ENCODE measurements at regions not wholly inside any gene's neighbourhood (a gene's known extent, or its start where the extent isn't known, plus 50 kb on each side); places are given as distances from the start of the nearest gene placed in this dataset.
A peak's percentile ranks its signal among the peaks of the same experiment; 100 is the strongest.
"Not testable (repeated sequence)": the region's sequence is repeated elsewhere in the genome, so short reads cannot be mapped to it uniquely, and the experiment has no call there.

DNA sequence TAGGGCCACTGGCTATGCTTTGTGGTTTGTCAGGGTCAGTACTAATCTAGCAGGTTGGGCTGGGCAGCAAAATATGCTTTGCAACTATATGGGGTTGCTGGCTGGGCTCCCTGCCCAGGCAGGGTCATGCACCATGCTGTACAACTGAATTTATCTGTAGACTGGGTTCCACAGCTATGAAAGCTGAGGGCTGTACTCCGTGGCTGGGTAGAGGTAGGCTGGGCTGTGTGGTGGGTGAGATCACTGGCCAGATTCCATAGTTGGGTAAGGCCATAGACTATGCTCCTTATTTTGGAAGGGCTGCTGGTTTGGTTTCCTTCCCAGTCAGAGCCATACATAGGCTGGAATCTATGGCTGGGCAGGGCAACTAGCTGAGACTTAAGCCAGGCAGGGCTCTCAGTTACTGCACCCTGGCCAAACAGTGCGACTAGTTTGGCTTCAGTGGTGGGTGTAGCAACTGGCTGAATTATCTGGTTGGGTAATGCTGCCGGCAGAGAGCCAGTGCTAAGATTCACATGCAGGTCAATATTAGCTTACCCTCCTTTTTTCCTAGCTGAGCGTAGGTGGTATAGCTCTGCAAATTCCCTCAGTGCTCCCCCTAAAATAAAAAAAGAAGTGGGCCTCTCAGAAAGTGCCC lies 769.1 kb upstream of the CDH8 start:
- Mint-ChIP-seq H3K36me3 (no peaks in the 10 kb centered on the region), H3K27ac (no peak overlapping the region), H3K9me3 (peaks cover 0 to 6% of the 10 kb centered on the region in 2 donors), H3K27me3 (no peaks in the 10 kb centered on the region), H3K4me1 (no peaks in the 10 kb centered on the region), H3K4me3 (no peak overlapping the region)
- ATAC-seq (replicated peaks) = no peak
- no peak for DNase-seq

DNA sequence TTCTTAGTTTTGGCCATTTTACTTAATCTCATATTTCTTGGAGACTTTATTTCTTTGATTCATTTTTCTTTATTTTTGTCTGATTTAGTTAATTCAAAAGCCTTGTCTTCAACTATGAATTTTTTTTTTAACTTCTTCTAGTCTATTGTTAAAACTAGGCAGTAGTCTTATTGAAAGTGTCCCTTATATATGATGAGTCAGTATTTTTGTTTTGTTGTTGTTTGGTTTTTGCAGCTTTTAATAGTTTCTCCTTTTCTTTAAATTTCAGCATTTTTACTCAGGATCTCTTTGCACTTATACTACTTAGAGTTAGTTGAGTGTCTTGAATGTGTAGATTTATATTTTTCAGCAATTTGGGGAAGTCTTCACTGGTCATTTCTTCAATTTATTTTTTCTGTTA lies 758.5 kb upstream of the CDH8 start:
- no peak for DNase-seq
- H3K4me1 Mint-ChIP-seq = no peaks in the 10 kb centered on the region
- no peaks in the 10 kb centered on the region for H3K27me3 Mint-ChIP-seq
- no peaks in the 10 kb centered on the region for H3K36me3 Mint-ChIP-seq
- H3K4me3 Mint-ChIP-seq = no peak overlapping the region
- H3K27ac Mint-ChIP-seq = no peak overlapping the region
- peaks cover 13 to 20% of the 10 kb centered on the region in 2 donors for H3K9me3 Mint-ChIP-seq
- ATAC-seq (replicated peaks) = no peak

DNA sequence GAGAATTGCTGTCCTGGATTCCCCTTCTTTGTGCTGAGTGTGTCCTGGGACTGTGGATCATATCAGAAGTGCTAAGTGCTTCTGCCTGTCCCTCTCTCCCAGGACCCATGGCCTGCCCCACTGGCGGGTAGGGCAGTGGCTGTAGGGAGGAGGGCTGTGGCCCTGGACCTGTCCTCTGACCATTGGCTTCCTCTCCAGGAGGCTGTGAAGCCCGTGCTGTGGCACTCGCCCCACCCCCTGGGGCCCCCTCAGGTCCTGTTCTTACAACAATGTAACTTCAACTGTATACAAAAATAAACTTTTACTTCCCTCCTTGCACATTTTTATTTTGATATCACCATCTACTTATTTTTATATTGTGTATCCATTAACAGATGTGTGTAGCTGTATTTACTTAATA lies 743.8 kb upstream of the CDH8 start:
- H3K4me1 Mint-ChIP-seq; H3K36me3 Mint-ChIP-seq; H3K27ac Mint-ChIP-seq; H3K27me3 Mint-ChIP-seq; ATAC-seq (replicated peaks); DNase-seq; H3K4me3 Mint-ChIP-seq: not testable (repeated sequence)
- peaks cover 5 to 10% of the 10 kb centered on the region in 2 donors for H3K9me3 Mint-ChIP-seq

DNA sequence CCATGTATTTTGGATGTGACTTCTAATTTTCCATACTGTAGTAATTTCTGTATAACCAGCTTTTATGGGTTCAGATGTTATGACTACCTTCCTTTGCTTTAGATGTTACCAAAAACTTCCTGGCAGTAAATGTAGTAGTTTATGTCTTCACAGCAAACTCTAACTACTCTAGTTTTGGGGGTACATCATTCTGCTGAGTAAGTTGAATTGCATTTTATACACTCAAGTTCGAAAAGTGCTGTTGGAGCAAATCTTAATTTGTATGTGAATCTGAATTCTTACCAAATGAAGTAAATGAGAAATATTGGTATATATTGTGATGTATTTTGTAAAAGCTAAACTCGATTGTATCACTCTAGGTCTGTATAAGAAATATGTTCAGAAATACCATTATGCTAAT lies 728.3 kb upstream of the CDH8 start:
- H3K4me3 Mint-ChIP-seq = no peak overlapping the region
- peaks cover 0 to 2% of the 10 kb centered on the region in 2 donors for H3K9me3 Mint-ChIP-seq

DNA sequence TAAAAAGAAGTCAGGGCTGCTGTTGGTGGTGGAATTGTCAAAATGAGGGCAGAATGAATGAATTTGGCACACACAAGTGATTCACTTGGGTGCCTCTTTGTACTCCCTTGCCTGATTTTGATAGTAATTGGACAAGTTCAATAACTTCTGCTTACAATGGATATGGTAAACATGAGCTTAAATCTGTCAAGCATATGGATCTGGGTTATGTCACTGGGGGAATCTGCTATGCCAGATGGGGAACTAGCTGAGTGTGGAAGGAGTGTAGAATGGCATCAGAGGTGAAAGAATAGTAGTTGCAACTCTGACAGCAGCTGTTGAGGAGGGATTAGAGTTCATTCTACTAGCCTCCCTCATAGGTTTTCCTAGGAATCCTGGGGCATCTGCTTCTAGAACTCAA lies 724.2 kb upstream of the CDH8 start:
- Mint-ChIP-seq H3K9me3 (peaks cover 10% of the 10 kb centered on the region in 2 donors), H3K27me3 (no peaks in the 10 kb centered on the region), H3K4me1 (no peaks in the 10 kb centered on the region), H3K27ac (no peak overlapping the region), H3K4me3 (no peak overlapping the region), H3K36me3 (no peaks in the 10 kb centered on the region)
- DNase-seq = no peak
- no peak for ATAC-seq (replicated peaks)

More for the DNA sequence above, 728.3 kb upstream of the CDH8 start:
- DNase-seq = no peak
- ATAC-seq (replicated peaks) = no peak
- Mint-ChIP-seq H3K36me3 (no peaks in the 10 kb centered on the region), H3K27me3 (no peaks in the 10 kb centered on the region), H3K27ac (no peak overlapping the region), H3K4me1 (no peaks in the 10 kb centered on the region)

DNA sequence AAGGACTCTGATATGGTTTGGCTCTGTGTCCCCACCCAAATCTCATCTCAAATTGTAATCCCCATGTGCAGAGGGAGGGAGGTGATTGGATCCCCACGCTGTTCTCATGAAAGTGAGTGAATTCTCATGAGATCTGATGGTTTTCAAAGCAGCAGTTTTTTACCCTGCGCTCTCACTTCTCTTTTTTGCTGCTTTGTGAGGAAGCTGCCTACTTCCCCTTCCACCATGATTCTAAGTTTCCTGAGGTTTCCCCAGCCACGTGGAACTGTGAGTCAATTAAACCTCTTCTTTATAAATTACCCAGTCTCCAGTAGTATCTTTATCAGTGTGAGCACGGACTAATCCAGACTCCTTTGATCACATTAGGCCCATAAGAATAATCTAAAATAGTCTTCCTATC lies 719.7 kb upstream of the CDH8 start:
- peak in 1 of 2 donors; percentile 27 for ATAC-seq (replicated peaks)
- no peaks in the 10 kb centered on the region for H3K36me3 Mint-ChIP-seq
- DNase-seq = no peak
- no peaks in the 10 kb centered on the region for H3K4me1 Mint-ChIP-seq
- no peaks in the 10 kb centered on the region for H3K27me3 Mint-ChIP-seq
- H3K27ac Mint-ChIP-seq = peak overlapping the region; percentile 20
- no peak overlapping the region for H3K4me3 Mint-ChIP-seq
- peaks cover 11 to 13% of the 10 kb centered on the region in 2 donors for H3K9me3 Mint-ChIP-seq

DNA sequence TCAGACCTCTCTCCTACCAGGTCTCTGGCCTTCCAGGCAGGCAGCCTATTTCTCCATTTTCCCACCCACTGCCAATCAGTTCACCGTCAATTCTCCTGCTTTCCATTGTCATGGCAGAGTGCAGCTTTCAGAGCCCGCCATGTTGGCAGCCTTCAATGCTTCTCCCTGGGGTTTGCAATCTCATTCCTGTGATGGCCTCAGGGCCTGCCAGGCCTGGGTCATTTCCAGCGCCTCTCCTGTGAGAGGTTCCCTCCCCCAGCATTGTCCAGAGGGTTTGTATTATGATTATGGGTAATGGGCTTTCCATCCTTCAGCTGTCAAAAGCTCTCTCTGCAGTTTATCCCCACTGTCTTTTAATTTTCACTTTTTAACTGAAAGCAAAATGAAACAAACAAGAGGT lies 716.6 kb upstream of the CDH8 start:
- DNase-seq (no peak), ATAC-seq (replicated peaks) (no peak)
- no peaks in the 10 kb centered on the region for H3K36me3 Mint-ChIP-seq
- H3K27me3 Mint-ChIP-seq = no peaks in the 10 kb centered on the region
- H3K4me1 Mint-ChIP-seq = no peaks in the 10 kb centered on the region
- peaks cover 13 to 14% of the 10 kb centered on the region in 2 donors for H3K9me3 Mint-ChIP-seq
- H3K4me3 Mint-ChIP-seq = no peak overlapping the region
- H3K27ac Mint-ChIP-seq = no peak overlapping the region

DNA sequence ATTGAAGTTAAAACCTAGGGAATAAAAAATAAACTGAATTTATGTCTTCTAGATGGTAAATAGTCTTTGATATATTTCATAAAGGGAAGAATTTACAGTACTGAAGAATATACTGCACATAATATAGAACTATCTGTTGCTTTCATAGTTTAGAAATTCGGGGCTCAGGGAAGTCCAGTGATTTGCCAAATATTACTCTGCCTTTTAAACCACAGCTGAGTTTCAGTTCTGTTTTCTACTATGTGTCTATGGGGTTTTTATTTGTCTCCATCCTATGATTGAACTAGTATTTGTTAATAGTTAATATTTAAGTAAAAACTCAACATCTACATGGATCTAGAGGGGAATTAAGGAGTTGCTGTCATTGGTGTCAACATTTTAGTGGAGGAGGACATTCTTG lies 715.0 kb upstream of the CDH8 start:
- Mint-ChIP-seq H3K4me1 (no peaks in the 10 kb centered on the region), H3K27ac (no peak overlapping the region), H3K9me3 (peaks cover 11 to 14% of the 10 kb centered on the region in 2 donors), H3K27me3 (no peaks in the 10 kb centered on the region), H3K4me3 (no peak overlapping the region), H3K36me3 (no peaks in the 10 kb centered on the region)
- DNase-seq = no peak
- no peak for ATAC-seq (replicated peaks)

DNA sequence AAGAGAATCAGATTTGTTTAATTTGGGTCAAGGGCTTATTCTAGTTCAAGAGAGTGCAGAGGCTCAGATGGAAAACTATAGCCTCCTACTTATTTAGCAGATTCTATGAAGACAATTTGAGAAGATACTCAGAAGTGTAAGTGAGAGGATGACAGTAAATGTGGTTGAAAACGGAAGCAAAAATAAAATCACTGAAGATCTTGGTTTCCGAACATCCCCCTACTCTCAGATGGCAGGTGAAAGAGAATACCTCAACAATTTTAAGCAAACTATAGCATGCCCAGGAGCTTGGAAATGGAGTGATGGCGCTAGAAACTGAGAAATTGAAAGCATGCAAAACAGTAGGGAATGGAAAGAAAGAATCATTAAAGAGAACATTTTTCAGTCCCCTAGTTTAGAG lies 705.5 kb upstream of the CDH8 start:
- Mint-ChIP-seq H3K4me1 (no peaks in the 10 kb centered on the region), H3K4me3 (no peak overlapping the region), H3K27me3 (no peaks in the 10 kb centered on the region), H3K36me3 (no peaks in the 10 kb centered on the region), H3K9me3 (peaks cover 7% of the 10 kb centered on the region in 2 donors), H3K27ac (no peak overlapping the region)
- ATAC-seq (replicated peaks) = no peak
- no peak for DNase-seq

DNA sequence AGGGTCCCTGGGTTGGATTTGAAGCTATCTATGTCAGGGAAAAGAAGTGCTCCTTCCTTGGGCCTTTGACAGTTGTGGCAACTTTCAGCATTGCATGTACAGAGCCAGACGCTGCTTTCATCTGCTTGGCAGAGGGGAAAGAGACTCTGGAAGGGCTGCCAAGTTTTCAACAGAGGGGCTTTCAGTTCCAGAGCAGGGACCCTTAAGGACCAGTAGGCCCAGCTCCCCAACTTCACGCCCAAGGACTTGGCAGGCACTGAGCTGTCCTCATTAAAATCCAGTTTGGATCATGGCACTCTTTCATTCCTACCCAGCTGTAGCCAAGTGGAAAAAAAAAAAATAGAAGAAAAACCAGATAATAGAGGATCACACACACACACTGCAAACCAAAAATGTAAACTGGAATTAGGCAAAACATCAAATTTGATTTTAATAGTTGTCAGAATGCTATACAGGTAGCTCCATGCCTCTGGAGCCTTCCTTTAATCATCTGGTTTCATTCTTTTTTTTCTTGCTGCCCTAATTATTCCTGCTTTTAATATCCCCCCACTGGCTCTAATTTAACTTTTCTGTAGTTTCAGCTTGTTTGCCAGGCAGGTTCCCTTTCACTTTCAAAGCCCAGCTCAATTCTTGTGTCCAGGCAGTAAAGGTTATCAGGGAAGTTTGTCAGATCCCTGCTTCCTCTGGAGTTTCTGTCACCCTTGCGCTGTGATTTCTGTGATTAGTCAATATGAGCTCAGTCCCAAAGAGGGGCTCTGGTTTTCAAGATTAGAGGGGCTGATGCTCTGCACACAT lies 702.6 kb upstream of the CDH8 start:
- DNase-seq (no peak), ATAC-seq (replicated peaks) (no peak)
- H3K4me1 Mint-ChIP-seq = no peaks in the 10 kb centered on the region
- no peak overlapping the region for H3K4me3 Mint-ChIP-seq
- no peaks in the 10 kb centered on the region for H3K36me3 Mint-ChIP-seq
- H3K9me3 Mint-ChIP-seq = peaks cover 3 to 5% of the 10 kb centered on the region in 2 donors
- H3K27ac Mint-ChIP-seq = no peak overlapping the region
- H3K27me3 Mint-ChIP-seq = no peaks in the 10 kb centered on the region

DNA sequence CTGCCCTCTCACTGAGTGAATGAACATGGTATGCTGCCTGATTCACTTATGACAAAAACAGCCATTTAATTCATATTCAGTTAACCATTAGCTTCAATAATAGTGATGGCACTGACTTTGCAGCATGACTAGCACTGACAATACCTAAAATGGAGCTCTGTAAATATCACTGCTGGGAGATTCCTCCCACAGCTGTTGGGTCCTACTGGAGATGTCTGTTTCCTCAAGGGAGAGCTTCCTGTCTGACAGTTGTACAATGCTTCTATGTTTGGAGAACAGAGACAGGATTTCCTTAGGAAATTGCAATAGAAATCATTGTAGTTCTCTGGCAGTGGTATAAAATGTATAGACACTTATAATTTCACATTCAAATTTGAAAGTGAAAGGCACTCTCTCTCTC lies 695.9 kb upstream of the CDH8 start:
- no peak for ATAC-seq (replicated peaks)
- no peaks in the 10 kb centered on the region for H3K4me1 Mint-ChIP-seq
- H3K4me3 Mint-ChIP-seq = no peak overlapping the region

DNA sequence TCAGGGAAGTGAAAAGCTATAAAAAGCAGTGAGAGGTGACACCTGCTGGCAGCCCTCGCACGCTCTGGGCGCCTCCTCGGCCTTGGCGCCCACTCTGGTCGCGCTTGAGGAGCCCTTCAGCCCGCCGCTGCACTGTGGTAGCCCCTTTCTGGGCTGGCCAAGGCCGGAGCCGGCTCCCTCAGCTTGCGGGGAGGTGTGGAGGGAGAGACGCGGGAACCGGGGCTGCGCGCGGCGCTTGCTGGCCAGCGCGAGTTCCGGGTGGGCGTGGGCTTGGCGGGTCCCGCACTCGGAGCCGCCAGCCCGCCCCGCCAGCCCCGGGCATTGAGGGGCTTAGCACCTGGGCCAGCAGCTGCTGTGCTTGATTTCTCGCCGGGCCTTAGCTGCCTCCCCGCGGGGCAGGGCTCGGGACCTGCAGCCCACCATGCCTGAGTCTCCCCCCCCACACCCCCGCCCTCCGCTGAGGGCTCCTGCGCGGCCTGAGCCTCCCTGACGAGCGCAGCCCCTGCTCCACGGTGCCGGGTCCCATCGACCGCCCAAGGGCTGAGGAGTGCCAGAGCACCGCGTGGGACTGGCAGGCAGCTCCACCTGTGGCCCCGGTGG lies 688.5 kb upstream of the CDH8 start:
- not testable (repeated sequence) for DNase-seq; H3K4me3 Mint-ChIP-seq; ATAC-seq (replicated peaks); H3K4me1 Mint-ChIP-seq; H3K27me3 Mint-ChIP-seq; H3K27ac Mint-ChIP-seq; H3K36me3 Mint-ChIP-seq
- H3K9me3 Mint-ChIP-seq = peaks cover 4 to 13% of the 10 kb centered on the region in 2 donors

More for the DNA sequence above, 695.9 kb upstream of the CDH8 start:
- Mint-ChIP-seq H3K27me3 (no peaks in the 10 kb centered on the region), H3K36me3 (no peaks in the 10 kb centered on the region), H3K9me3 (peaks cover 0 to 3% of the 10 kb centered on the region in 2 donors), H3K27ac (no peak overlapping the region)
- no peak for DNase-seq

DNA sequence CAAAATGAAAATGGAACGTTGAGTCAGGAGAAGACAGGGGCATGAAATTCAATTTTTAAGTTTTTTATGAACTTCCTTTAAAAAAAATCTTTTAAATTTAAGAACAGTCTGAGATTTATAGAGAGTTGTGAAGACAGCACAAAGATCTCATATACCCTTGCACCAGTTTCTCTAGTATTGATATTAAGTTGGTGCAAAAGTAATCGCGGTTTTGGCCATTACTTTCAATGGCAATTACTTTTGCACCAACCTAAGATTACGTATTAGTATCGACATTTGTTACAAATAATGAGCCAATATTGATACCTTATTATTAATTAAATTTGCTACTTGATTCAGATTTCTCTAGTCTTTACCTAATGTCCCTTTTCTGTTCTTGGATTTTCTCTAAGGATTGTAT lies 684.4 kb upstream of the CDH8 start:
- no peak overlapping the region for H3K27ac Mint-ChIP-seq
- H3K4me3 Mint-ChIP-seq = no peak overlapping the region
- ATAC-seq (replicated peaks) (no peak), DNase-seq (no peak)
- peaks cover 8 to 14% of the 10 kb centered on the region in 2 donors for H3K9me3 Mint-ChIP-seq
- no peaks in the 10 kb centered on the region for H3K27me3 Mint-ChIP-seq
- H3K4me1 Mint-ChIP-seq = no peaks in the 10 kb centered on the region
- no peaks in the 10 kb centered on the region for H3K36me3 Mint-ChIP-seq

DNA sequence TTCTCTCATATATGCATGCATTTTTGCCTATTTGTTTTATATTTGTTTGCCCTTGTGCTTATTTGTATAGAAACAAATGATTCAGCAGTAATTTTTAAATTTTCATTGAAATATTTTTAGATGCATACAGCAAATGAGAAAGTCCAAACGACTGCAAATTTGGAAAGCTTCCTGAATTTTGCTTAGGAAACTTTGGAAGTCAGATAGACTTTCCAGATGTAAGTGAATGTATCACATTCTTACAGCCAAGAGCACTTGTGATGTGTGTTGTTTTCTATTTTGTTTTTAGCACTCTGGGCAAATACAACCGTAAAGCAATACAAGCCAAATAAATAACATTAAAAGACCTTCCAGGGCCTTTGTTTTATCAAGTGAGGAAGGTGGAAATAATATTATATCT lies 680.8 kb upstream of the CDH8 start:
- H3K4me1 Mint-ChIP-seq = no peaks in the 10 kb centered on the region
- ATAC-seq (replicated peaks) (no peak), DNase-seq (no peak)
- H3K27ac Mint-ChIP-seq = no peak overlapping the region
- no peak overlapping the region for H3K4me3 Mint-ChIP-seq
- no peaks in the 10 kb centered on the region for H3K27me3 Mint-ChIP-seq
- no peaks in the 10 kb centered on the region for H3K36me3 Mint-ChIP-seq
- H3K9me3 Mint-ChIP-seq = peaks cover 8 to 12% of the 10 kb centered on the region in 2 donors

DNA sequence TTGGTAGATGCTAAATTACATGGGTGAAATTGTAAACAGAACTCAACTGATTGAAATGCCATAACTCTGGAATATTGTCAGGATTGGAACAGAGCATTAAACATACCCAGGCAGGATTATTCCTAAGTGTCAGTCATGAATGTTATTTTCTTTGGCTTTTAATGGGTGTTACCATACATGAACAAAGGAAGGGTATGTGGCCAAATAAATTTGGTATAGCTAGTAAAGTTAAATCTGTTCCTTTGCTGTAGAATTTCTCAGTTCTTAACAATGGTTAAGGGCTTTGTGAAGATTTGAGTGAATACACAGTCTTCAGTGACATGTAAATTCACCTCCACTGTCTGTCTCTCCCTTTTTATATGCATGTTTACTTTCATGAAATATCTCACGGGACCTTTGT lies 679.5 kb upstream of the CDH8 start:
- H3K9me3 Mint-ChIP-seq = peaks cover 9 to 17% of the 10 kb centered on the region in 2 donors
- H3K27me3 Mint-ChIP-seq = no peaks in the 10 kb centered on the region
- H3K4me3 Mint-ChIP-seq = no peak overlapping the region
- no peaks in the 10 kb centered on the region for H3K36me3 Mint-ChIP-seq
- no peak overlapping the region for H3K27ac Mint-ChIP-seq
- no peak for DNase-seq
- H3K4me1 Mint-ChIP-seq = no peaks in the 10 kb centered on the region
- ATAC-seq (replicated peaks) = no peak
